HG02885 (cell line): ENCODE measurements at regions not wholly inside any gene's neighbourhood (a gene's known extent, or its start where the extent isn't known, plus 50 kb on each side); places are given as distances from the start of the nearest gene placed in this dataset.
"Not testable (repeated sequence)": the region's sequence is repeated elsewhere in the genome, so short reads cannot be mapped to it uniquely, and the experiment has no call there.

Experiments
- ATAC-seq: cut with Tn5 transposase; IDR thresholded peaks from one replicate; pipeline ENCODE4 v1.9.1; 2021; ENCODE audit warnings: mild to moderate bottlenecking; ENCODE audit not compliant: unreplicated experiment, poor library complexity

GRCh38 chr6:112941613-112942012 is 594.5 kb downstream of the RFPL4B start:
- no peak for ATAC-seq

- ATAC-seq, result no peak
Measured at GRCh38 chr6:112946051-112946450, 598.9 kb downstream of the RFPL4B start.

- no peak for ATAC-seq
Measured at GRCh38 chr6:112947507-112947906, 600.4 kb downstream of the RFPL4B start.

- ATAC-seq, result no peak
Measured at GRCh38 chr6:112951829-112952228, 604.7 kb downstream of the RFPL4B start.

GRCh38 chr6:112955743-112956142 is 608.6 kb downstream of the RFPL4B start:
- not testable (repeated sequence) for ATAC-seq

- ATAC-seq, result no peak
Measured at GRCh38 chr6:112956696-112957535, 609.8 kb downstream of the RFPL4B start.

- ATAC-seq, result no peak
Measured at GRCh38 chr6:112957536-112957916, 610.4 kb downstream of the RFPL4B start.

GRCh38 chr6:112960130-112960529 is 613.0 kb downstream of the RFPL4B start:
- ATAC-seq, result not testable (repeated sequence)

- ATAC-seq, result no peak
Measured at GRCh38 chr6:112967974-112968373, 620.8 kb downstream of the RFPL4B start.

- no peak for ATAC-seq
Measured at GRCh38 chr6:112971651-112972050, 624.5 kb downstream of the RFPL4B start.

- ATAC-seq, result not testable (repeated sequence)
Measured at GRCh38 chr6:112974931-112975330, 627.8 kb downstream of the RFPL4B start.

GRCh38 chr6:112976579-112976978 is 629.4 kb downstream of the RFPL4B start:
- not testable (repeated sequence) for ATAC-seq

GRCh38 chr6:112979830-112980229 is 632.7 kb downstream of the RFPL4B start:
- no peak for ATAC-seq

- no peak for ATAC-seq
Measured at GRCh38 chr6:112980676-112981075, 633.5 kb downstream of the RFPL4B start.

- no peak for ATAC-seq
Measured at GRCh38 chr6:112983713-112984261, 636.7 kb downstream of the RFPL4B start.

GRCh38 chr6:112984899-112985298 is 637.8 kb downstream of the RFPL4B start:
- ATAC-seq, result no peak

- ATAC-seq, result no peak
Measured at GRCh38 chr6:112986321-112986720, 639.2 kb downstream of the RFPL4B start.

- no peak for ATAC-seq
Measured at GRCh38 chr6:112988748-112989147, 641.6 kb downstream of the RFPL4B start.

GRCh38 chr6:112990971-112991370 is 643.8 kb downstream of the RFPL4B start:
- no peak for ATAC-seq

- no peak for ATAC-seq
Measured at GRCh38 chr6:112991912-112992311, 644.8 kb downstream of the RFPL4B start.

- no peak for ATAC-seq
Measured at GRCh38 chr6:112997421-112998085, 650.4 kb downstream of the RFPL4B start.
